ENCODE measurements at regions not wholly inside any gene's neighbourhood (a gene's known extent, or its start where the extent isn't known, plus 50 kb on each side); places are given as distances from the start of the nearest gene placed in this dataset.

DNA sequence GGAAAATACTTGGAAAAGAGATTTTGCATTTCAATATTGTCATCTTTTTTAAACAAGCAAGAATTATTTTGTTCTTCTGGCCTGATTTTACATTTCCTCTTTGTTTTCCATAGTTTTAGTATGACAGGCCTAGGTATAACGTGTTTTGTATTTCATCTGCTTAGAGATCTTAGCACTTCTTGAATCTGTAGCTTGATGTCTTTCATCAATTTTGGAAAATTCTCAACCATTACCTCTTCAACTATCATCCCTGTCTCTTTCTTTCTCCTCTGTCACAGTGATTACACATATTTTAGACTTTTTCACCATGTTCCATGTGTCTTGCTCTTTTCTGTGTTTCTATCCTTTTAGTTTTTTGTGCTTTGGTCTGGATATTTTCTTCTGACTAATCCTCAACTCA is 67.2 kb upstream of the PHACTR1 start:
- TF ChIP-seq, protein P1, sequence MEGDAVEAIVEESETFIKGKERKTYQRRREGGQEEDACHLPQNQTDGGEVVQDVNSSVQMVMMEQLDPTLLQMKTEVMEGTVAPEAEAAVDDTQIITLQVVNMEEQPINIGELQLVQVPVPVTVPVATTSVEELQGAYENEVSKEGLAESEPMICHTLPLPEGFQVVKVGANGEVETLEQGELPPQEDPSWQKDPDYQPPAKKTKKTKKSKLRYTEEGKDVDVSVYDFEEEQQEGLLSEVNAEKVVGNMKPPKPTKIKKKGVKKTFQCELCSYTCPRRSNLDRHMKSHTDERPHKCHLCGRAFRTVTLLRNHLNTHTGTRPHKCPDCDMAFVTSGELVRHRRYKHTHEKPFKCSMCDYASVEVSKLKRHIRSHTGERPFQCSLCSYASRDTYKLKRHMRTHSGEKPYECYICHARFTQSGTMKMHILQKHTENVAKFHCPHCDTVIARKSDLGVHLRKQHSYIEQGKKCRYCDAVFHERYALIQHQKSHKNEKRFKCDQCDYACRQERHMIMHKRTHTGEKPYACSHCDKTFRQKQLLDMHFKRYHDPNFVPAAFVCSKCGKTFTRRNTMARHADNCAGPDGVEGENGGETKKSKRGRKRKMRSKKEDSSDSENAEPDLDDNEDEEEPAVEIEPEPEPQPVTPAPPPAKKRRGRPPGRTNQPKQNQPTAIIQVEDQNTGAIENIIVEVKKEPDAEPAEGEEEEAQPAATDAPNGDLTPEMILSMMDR (IDR thresholded peaks at IDR 0.05), result no peak
- no peak for ATAC-seq (ENCODE audit: low FRiP score)
- no peak for DNase-seq (ENCODE audit: low spot score)

DNA sequence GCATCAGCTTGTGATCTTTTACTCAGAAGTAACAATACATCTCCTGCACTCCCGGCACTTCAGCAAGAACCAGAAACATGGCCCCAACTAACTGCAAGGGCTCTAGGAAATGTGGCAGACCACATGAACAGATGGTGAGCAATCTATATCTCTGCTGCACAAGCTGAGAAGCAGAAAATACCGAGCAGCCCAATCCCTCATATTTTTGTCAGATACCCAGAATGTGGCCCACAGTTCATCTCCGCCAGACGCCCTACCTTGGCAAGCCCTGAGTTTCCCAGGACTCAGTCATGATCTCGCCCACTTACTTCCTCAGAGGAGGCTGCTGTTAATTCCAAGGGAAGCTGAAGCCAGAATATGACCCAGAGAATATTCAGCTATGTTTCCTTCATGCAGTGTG is 63.1 kb upstream of the PHACTR1 start:
- DNase-seq (ENCODE audit: low spot score) (no peak), ATAC-seq (ENCODE audit: low FRiP score) (no peak)
- TF ChIP-seq, protein P1 (IDR thresholded peaks at IDR 0.05), result no peak

DNA sequence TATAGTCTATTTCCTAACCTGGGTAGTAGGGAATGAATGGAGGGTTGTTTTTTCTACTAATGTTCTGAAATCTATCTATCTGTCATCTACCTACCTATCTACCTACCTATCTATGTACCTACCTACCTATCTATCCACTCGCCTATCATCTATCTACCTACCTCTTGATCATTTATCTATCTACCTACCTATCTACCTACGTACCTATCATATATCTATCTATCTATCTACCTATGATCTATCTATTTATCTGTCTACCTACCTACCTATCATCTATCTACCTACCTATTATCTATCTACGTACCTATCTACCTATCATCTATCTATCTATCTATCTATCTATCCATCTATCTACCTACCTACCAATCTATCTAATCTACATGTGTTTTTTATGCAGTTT is 62.5 kb upstream of the PHACTR1 start:
- TF ChIP-seq, protein P1 (IDR thresholded peaks at IDR 0.05), result no peak
- DNase-seq (ENCODE audit: low spot score) (no peak), ATAC-seq (ENCODE audit: low FRiP score) (no peak)

DNA sequence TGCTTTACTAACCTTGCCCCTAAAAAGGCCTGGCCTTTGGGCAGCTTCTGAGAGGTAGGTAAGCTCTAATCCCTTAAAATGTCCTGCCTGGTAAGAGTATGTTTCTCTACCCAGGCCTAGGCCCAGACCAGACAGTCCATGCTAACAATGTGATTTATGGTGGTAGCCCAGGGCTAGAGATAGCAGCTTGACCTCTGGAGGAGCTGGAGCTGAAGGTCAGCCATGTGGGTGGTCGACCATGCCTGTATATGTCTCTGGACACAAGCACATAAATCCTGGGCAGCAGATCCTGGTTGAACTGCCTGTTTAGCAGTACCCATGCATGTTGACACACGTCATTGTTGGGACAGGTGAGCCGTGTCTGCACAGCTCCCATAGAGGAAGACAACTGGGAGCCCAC is 62.1 kb upstream of the PHACTR1 start:
- ATAC-seq (ENCODE audit: low FRiP score), result no peak
- DNase-seq (ENCODE audit: low spot score), result no peak
- TF ChIP-seq, protein P1 (IDR thresholded peaks at IDR 0.05), result no peak

DNA sequence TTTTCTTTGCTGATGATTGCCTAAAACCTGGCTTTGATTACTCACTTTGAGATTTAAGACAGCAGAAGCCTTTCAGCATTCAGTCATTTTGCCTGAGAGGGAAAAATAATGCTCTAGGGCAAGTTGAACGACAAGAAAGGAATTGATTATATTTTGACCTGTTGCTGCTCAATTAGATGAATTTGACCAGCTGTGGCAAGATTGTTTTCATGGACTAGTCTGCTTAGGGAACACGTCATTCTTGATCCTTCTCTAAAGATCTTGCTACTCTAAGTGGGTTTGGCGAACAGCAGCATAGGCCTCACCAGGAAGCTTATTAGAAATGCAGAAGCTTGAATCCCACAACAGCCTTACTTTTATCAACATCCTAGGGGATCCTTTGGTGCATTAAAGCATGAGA is 59.7 kb upstream of the PHACTR1 start:
- TF ChIP-seq, protein P1 (IDR thresholded peaks at IDR 0.05), result no peak
- ATAC-seq (ENCODE audit: low FRiP score), result no peak
- no peak for DNase-seq (ENCODE audit: low spot score)

DNA sequence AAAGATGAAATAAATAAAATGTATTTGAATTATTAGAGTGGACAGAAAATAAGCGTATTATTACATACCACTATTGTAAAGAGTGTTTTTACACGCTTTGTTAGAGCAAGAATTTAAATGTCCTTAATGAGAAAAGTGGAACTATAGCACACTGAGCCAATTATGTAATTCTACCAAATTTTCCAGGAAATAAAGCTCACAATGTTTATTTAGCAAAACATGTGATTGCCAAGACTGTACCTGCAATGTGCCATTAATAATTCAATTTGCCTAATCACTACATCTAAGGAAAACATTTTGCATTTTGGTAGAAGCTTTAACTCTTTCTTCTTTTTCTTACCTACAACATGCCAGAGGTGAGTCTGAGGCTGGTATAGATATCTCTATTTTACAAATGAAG is 58.7 kb upstream of the PHACTR1 start:
- no peak for ATAC-seq (ENCODE audit: low FRiP score)
- TF ChIP-seq, protein P1 (IDR thresholded peaks at IDR 0.05), result no peak
- DNase-seq (ENCODE audit: low spot score), result no peak

DNA sequence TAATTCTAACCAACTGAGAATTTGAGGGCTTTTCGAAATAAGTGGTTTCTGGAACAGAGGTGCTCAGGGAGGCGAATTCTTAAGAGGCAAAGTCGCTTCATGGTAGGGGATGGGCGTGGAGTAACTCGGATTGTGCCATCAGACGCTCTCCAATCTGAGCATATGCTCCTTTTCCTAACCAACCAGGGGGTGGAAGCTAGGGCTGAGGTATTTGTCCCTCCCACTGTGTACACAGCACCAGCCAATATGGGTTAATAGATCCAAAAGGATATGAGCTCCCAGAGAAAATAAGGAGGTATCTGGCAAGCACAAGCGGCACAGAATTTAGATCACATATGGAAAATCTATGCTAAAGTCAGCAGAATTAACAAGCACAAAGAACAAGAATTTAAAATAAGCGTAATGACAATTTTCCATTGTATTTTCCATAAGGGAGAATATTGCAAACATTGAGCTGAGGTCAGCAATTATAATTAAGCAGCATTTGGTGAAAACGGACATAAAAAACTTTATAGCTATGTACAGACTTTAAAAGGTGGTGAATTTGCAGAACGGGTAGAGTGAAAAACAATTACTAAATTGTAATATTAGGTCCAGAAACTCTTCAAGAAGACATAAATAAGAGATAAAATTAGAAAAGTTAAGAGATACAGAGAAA is 55.0 kb upstream of the PHACTR1 start:
- DNase-seq (ENCODE audit: low spot score), result no peak
- TF ChIP-seq, protein P1 (IDR thresholded peaks at IDR 0.05), result no peak
- no peak for ATAC-seq (ENCODE audit: low FRiP score)

All from omental fat pad (tissue), 3 donors.